ENCODE measurements at regions not wholly inside any gene's neighbourhood (a gene's known extent, or its start where the extent isn't known, plus 50 kb on each side); places are given as distances from the start of the nearest gene placed in this dataset.

GRCh38 chr11:69209421-69210309 is 53.9 kb downstream of the SMIM38 start:
- no peak for TF ChIP-seq CTCF (IDR thresholded peaks at IDR 0.05 in 2 of 3, conservative IDR thresholded peaks at IDR 0.05 in 1 of 3; ENCODE audit: borderline replicate concordance in 1 of 3, insufficient read depth in 1 of 3, low read depth in 2 of 3, low read length in 2 of 3)
- no peak for TF ChIP-seq FOSL1 (IDR thresholded peaks at IDR 0.05; ENCODE audit: low read depth)
- no peak for TF ChIP-seq POLR2AphosphoS5 (IDR thresholded peaks at IDR 0.05; ENCODE audit: low read depth, low read length)
- no peak for TF ChIP-seq ZNF274 (IDR thresholded peaks at IDR 0.05; ENCODE audit: low read depth, low read length)
- no peak for TF ChIP-seq REST (IDR thresholded peaks at IDR 0.05; ENCODE audit: low read depth)
- TF ChIP-seq ELF1 (IDR thresholded peaks at IDR 0.05; ENCODE audit: borderline replicate concordance, low read depth) = no peak
